GM11168 (cell line): ENCODE measurements at regions not wholly inside any gene's neighbourhood (a gene's known extent, or its start where the extent isn't known, plus 50 kb on each side); places are given as distances from the start of the nearest gene placed in this dataset.
"Not testable (repeated sequence)": the region's sequence is repeated elsewhere in the genome, so short reads cannot be mapped to it uniquely, and the experiment has no call there.

Experiments used
- in situ Hi-C: fragments of 300-500 bp; cut with MboI; formaldehyde crosslinking; loops from one replicate; pipeline ENCODE4 v1.12.0; 2022; ENCODE audit warnings: low sequenced_read_pairs; ENCODE audit not compliant: unreplicated experiment

DNA sequence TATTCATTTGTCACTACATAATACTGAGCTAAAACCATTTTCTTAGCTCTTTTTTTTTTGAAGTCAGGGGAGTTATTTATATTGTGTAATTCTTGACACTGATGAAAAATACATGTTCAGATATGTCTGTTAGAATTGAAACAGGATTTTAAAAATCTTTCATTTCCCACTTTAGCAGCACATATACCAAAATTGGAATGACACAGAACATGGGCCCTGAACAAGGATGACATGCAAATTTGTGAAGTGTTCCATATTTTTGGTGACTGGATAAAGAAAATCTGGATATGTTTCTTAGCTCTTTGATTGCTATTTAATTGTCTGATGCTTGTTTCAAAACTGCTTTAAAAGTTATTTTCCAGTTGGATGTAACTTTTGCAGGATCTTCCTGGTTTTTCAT, 1963.9 kb upstream of the LRRTM1 start:
- in situ Hi-C loops, result no loop called here

DNA sequence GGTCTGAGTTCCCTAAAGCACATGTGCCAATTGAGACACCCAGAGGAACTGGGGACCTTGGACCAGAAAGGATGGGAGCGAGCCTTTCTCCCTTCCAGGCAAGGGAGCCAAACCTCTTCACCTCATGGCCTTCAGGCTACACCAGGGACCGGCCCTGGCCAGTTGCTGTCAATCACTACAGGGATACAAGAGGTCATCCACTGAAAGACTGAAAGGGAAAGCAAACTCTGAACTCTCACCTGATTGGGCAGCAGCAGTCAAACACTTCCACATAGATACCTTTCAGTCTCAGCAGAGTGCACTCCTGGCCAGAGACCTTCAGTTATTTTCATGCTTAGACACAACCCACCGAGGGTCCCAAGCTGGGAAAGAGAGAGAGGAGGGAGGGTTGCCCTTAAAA, 1956.0 kb upstream of the LRRTM1 start:
- in situ Hi-C loops, result no loop called here

DNA sequence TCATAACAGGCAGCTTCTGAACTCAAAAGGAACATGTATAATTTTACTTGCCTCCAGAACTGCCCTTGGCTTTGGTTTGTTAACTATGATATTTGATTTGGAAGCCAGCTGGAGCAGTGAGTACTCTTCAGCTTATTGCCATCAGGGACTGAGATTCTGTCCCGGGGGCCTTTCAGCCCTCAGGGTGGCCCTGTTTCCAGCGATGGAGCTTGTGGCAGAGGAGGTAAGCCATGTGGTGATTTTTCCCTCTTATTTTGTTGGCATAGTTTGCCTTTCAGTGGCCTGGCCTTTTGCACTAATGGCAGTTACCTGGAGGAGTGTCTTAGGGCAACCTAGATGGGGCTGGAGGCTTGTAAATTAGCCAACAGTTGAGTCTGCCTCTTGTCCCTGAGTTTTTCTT, 1955.0 kb upstream of the LRRTM1 start:
- in situ Hi-C loops, result no loop called here

DNA sequence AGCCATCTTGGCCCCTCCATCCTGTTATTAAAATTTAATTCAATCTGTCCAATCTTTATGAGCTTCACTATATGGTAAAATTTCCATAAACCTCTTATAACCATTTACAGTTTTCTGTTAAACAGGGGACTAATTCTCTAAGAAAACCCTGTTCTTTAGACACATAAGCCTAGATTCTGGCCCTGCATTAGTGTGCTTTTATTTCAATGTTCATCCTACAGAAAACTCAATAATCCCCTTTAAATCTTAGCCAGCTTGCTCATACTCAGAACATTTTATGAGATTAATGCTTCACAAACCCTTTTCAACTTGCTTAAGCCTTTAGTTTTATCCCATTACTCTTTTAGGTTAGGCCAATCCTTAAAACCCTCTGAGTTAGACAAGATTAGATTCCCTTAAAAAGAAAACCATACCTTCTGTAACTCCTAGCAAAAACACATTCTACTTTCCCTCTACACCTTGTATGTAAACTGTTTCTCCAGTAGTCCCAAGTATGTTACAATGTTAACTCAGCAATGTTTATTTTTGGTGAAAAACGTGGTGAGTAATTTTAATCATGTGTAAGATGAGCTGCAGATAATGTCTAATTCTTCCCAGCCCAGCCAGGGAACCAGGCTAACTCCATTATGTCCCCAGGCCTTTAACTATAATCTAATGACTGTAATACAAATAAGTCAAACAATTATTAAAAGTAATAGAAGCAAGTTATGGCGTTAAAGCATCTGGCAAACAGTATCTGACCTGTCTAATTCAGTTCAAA, 1953.4 kb upstream of the LRRTM1 start:
- in situ Hi-C loops, result no loop called here

DNA sequence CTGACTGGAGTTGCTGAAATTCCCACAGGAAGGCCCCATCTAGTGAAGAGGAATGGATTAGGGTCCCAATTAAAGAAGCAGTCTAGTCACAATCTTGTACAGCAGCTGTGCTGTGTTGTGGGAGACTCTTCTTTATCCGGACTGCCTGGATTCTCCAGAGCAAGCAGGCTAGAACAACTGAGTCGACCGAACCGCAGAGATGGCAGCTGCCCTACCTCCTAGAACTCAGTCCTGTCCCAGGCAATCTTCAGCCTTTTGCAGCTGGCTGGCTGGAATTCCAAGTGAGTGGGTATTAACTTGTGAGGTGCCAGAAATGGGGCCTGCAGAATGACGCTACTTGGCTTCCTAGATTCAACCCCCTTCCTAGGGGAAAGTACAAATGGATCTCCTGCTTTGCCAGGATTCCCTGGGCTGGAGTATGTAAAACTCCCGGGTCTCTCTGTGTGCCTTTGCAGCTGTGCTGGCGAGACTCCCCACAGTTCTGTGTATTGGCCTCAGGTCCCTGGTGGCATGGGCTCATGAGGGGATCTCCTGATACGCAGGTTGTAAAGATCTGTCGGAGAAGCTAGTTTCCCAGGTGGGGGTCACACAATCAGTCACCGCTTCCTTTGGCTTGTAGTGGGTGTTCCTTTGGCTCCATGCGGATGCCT, 1952.6 kb upstream of the LRRTM1 start:
- in situ Hi-C loops, result no loop called here

DNA sequence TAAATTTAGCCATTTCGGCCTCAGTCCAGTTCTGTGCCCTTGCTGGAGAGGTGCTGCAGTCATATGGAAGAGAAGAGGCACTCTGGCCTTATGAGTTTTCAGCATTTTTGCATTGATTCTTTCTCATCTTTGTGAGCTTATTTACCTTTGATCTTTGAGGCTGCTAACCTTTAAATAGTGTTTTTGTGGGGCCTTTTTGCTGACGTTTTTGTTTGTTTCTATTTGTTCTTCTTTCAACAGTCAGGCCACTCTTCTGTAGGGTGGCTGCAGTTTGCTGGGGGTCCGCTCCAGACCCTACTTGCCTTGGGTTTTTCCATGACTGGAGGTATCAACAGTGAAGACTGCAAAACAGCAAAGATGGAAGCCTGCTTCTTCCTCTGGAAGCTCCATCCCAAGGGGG, 1951.7 kb upstream of the LRRTM1 start:
- in situ Hi-C loops, result no loop called here

DNA sequence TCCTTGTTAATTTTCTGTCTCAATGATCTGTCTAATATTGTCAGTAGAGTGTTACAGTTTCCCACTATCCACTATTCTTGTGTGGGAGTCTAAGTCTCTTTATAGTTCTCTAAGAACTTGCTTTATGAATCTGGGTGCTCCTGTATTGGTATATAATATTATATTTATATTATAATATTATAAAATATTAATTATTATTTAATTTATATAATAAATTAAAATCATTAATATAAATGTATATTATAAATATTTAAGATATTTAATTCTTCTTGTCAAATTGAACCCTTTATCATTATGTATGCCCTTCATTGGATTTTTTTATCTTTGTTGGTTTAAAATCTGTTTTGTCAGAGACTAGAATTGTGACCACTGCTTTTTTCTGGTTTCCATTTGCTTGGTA, 1950.2 kb upstream of the LRRTM1 start:
- in situ Hi-C loops, result no loop called here

DNA sequence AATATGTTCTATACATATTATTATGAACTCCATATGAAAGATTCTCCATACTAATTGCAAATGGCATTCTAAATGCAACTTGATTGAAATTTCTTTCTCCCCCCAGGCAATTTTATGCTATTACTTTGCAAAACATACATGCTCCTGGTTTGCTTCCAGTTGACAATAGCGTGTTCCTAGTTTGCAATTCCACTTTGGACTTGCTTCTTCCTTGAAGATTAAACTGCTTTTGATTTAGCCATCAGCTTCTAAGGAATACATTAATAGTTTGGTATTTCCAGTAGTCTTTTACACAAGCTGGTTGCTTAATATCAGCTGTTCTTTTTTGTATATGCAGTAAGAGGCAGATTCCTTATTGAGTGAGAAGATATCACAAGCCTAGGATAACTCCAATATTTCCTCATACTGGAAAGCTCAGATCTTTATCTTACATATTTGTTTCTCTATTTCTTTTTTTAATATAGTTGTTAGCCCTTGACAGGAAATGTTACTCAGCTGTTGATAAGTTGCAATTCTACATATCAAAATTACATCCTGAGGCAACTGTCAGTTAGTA, 1941.7 kb upstream of the LRRTM1 start:
- in situ Hi-C loops, result no loop called here

DNA sequence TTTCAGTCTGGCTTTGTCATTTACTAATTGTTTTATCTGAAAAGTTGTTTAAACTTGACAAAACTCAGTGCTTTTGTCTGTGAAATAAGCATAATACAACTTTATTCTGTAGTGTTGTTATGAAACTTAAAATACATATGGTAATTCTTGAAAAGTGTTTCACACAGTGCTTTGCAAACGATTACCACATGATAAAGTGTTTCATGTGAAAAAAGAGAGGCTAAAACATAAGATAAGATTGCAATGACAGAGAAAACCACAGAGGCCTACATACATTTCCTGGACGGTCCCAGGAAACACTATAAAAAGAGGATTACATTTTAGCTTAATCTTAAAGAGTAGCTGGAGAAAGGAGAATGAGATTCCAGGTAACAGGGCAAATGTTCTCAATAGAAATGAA, 1934.6 kb upstream of the LRRTM1 start:
- in situ Hi-C loops, result no loop called here

DNA sequence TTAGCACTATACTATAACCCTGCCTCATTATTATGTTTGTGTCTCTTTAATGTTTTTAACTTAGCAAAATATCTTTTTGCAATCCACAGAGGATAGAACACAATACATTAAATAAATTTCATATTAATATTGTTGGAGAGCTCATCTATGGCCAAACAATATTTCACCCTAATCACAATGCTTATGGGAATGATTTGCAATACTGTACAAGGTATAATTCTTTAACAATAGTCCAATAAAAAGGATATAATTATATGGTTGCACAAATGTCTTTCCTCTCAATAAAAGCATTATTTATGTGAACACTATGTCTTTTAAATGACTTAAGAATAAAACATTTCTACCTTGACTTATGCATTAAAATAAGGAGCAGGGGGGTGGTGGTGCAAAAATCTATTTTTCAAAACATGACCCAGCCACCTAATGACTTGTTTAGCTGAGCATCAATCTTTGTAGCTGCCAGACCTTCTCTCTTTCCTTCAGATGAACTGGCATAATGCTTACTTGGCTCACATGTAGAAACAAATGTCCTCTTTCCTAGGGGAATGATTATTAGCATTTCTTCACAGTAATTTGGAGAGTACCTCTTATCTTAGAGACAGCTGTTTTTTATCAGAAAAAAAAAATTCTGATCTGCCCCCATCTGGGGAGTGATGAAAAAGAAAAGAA, 1933.6 kb upstream of the LRRTM1 start:
- in situ Hi-C loops, result no loop called here

DNA sequence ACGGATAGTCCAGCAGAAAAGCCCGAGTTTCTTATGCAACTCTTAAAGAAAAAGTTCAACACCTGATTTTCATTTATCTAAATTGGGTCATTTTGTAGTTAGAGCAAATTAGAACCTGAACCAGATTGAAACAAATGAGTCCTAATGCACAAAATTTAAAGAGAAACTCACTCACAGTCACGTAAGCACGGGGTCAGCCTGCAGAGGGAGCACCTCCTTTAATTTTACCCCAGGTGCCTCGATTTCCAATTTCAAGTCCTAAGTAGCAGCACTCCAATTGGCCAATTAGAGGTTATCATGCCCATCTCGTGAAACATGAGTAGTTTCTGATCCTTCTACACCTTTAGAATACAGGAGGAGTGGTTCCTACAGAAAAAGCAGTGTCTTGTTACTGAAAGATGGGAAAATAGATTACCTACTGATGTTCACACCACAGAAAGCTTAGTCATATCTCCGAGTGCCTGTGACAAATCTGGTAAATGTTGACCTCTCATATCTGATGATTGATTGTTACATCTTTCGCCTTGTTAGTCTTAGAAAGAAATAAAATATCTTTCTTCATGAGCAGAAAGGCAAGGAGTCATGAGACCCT, 1929.8 kb upstream of the LRRTM1 start:
- in situ Hi-C loops, result no loop called here

DNA sequence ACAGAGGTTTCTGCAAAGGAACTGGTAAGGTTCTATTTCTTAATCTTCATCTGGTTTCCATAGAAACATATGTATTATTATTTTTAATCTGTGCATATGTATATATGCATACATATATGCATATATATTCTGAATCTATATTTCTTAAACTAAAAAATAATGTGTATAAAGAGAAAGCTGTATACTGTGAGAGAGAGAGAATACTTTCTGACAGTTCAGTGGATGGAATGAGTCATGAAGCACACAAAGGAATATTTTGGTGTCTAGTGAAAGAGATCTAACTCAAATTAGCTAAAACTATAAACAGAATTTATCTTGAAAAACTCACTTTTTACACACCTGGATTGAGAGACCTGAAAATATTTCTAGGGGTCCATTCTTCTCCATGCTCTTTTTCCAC, 1929.3 kb upstream of the LRRTM1 start:
- in situ Hi-C loops, result no loop called here

DNA sequence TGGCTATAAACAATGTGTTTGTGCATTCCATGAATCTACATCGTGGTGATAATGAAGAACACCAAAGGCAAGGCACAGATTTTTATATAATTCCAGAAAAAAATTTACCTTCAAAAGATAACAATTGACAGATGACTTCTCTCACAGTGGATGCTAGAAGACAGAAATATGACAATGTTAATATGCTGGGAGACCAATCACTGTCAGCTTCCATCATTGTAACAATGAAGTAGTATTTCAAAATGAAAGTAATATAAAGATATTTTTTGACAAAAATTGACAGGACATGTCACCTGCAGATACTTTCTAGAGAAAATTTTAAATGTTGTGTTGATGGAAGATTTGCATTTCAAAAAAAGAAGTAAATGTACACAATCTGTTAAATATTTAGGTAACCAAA, 1925.9 kb upstream of the LRRTM1 start:
- in situ Hi-C loops, result no loop called here

DNA sequence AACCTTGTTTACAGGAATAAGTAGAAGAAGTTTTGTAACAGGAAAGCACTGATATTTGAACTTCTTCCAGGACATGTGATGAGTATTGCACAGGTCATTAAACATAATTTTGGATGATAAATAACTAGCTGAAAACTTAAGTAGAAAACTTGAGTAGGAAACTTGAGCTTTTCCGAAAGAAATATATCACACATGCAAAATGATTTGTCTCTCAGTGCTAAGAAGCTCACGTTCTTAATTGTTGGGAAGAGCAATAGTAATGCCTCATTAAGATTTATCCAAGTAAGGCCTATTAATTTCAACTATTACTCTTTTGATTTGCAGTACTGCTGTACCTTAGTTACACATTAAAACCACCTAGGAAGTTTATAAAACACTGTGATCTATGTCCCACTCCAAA, 1921.9 kb upstream of the LRRTM1 start:
- in situ Hi-C loops, result no loop called here

DNA sequence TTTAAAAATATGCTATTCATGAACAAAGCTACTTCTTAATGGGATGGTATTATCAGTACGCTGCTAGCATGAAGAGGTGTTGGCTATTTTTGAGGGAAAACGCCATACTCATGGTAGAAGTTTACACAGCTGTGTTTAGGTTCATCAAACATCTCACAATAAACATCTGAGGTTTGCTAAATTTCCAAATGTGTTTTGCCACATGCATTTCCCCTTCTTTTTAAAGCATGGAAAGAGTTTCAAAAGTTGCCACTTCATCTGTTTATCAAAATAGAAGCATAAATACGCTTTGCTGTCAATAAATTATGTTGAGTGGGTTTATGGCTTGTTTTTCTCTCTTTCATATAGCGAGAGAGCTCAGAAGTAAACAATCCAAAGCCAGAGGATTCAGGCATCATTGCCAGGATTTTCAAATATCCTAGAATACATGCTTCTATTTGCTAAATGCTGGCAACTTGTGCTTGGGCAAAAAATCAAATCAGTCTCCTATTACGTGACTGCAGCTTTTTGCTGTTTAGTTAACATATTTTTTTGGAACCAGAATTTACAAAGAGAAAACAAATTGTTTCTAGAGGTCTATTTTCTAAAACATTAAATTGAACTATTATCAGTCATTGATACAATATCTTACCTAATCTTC, 1919.9 kb upstream of the LRRTM1 start:
- in situ Hi-C loops, result no loop called here

DNA sequence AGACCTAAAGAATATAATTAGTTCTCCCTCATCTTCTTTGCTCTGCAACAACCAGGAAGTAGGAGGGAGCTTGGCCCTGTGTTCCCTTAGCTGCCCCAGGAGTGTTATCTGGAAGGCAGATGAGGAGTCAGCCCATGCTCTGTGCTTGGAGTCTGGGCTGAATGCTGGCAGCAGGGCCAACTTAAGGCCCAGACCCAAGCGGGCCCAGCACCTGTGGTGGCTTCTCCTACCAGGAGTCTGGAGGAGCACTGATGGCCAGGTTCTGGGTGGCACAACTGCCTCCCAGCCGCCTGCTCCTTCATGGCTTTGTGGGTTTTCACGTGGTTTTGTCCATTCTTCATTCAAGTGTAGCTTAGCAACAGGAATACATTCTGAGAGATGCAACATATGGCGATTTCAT, 1910.7 kb upstream of the LRRTM1 start:
- in situ Hi-C loops, result no loop called here

DNA sequence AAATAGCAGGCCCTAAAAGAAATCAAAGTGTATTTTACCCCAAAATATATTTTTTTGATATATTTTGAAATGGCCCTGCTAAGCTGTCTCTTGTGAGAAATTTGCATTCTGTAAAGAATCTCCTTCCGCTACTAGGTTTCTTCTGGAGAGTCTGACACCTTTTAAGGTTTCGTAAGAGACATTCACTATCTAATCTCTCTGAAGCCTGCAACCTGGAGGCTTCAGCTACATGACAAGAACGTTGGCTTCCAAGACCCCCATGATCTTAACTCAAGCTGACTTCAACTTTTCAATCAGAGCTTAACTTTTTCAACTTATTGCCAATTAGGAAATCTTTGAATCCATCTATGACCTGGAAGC, 1894.9 kb upstream of the LRRTM1 start:
- in situ Hi-C loops, result no loop called here

DNA sequence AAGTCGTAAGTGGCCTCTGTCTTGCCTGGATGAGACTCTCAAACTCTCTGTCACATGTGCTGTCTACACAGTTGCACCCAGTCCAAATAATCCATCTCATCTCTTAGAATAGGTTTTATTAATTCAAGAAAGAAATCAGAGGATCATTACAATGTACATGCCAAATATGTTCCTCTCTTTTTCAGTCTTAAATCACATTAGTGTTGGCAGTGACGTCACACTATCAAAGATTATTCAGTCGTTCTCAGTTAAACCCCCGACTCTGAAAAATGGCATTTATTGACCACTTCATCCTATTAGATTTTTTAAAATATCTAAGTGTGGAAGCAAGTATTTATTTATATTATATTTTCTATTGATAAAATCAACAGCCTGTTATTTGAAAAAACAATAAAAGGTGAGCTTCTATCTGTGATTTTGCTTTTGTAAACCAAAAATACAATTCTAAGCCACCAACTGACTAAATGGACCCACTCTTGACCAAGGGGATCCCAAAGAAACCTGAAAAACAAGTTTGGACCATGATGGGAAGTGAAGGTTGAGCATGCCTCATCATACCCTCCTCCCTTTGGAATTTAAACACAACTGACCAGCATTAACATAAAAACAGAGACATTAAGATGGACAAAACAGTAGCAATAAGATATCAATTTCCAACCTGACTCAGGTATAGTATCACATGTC, 1894.4 kb upstream of the LRRTM1 start:
- in situ Hi-C loops, result no loop called here

DNA sequence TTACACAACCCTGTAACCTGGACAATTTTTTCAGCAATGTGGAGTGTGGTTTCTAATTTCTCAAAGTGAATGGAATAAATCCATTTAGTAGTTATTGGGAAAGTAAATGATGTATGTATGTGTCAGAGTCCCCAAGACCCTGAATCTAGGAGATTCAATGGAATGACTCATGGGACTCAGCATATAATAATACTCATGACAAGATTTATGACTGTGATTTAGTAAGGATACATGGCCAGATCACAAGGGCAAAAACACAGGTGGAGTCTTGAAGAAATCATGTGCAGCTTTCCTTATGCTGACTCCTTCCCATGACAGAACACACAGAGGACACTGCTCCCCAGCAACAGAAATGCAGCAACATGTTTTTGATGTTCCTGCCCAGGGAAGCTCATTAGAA, 1877.7 kb upstream of the LRRTM1 start:
- in situ Hi-C loops, result no loop called here

DNA sequence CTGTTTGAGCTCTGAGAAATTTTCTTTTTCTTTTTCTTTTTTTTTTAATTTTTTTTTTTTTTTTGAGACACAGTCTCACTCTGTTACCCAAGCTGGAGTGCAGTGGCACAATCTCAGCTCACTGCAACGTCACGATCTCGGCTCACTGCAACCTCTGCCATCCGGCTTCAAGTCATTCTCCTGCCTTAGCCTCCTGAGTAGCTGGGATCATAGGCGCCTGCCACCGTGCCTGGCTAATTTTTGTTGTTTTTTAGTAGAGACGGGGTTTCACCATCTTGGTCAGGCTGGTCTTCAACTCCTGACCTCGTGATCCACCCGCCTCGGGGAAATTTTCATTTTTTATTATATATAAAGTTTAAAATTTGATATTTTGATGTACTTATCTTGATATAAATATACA, 1870.7 kb upstream of the LRRTM1 start:
- in situ Hi-C loops, result not testable (repeated sequence)
